ENCODE measurements at regions not wholly inside any gene's neighbourhood (a gene's known extent, or its start where the extent isn't known, plus 50 kb on each side); places are given as distances from the start of the nearest gene placed in this dataset.

GRCh38 chr2:145198555-145198954 lies 678.6 kb upstream of the ZEB2 start:
- Histone ChIP-seq H3K27ac (no peak overlapping the region), H3K27me3 (no peaks in the 10 kb centered on the region), H3K4me1 (peaks cover 0 to 5% (median 0%) of the 10 kb centered on the region in 3 donors), H3K4me3 (no peak overlapping the region), H3K9me3 (no peaks in the 10 kb centered on the region), H3K36me3 (no peaks in the 10 kb centered on the region)
- 78 to 79% methylated on average over 2 of the region's 2 CpGs for WGBS, 2 donors (ENCODE audit: low coverage in 1 of 2)
- TF ChIP-seq CTCF (IDR thresholded peaks at IDR 0.05) (no peak), POLR2AphosphoS5 (IDR thresholded peaks at IDR 0.05) (no peak), POLR2A (IDR thresholded peaks at IDR 0.05) (no peak), EP300 (IDR thresholded peaks at IDR 0.05) (no peak)
- ATAC-seq, result no peak

- Histone ChIP-seq H3K27ac (no peak overlapping the region), H3K36me3 (no peaks in the 10 kb centered on the region), H3K4me3 (no peak overlapping the region), H3K9me3 (no peaks in the 10 kb centered on the region), H3K4me1 (peaks cover 0 to 5% (median 0%) of the 10 kb centered on the region in 3 donors), H3K27me3 (no peaks in the 10 kb centered on the region)
- no peak for TF ChIP-seq POLR2AphosphoS5 (IDR thresholded peaks at IDR 0.05)
- no peak for TF ChIP-seq EP300 (IDR thresholded peaks at IDR 0.05)
- TF ChIP-seq CTCF (IDR thresholded peaks at IDR 0.05), result no peak
- TF ChIP-seq POLR2A (IDR thresholded peaks at IDR 0.05), result no peak
- 95 to 100% methylated on average over 3 of the region's 3 CpGs for WGBS, 2 donors (ENCODE audit: low coverage in 1 of 2)
- ATAC-seq, result no peak
Measured at GRCh38 chr2:145197944-145198343, 678.0 kb upstream of the ZEB2 start.

- H3K36me3 ChIP-seq, result no peaks in the 10 kb centered on the region
- 49 to 54% methylated on average over 2 of the region's 2 CpGs for WGBS, 2 donors (ENCODE audit: low coverage in 1 of 2)
- no peak for ATAC-seq
- H3K9me3 ChIP-seq, result no peaks in the 10 kb centered on the region
- TF ChIP-seq EP300 (IDR thresholded peaks at IDR 0.05) (no peak), POLR2AphosphoS5 (IDR thresholded peaks at IDR 0.05) (no peak), POLR2A (IDR thresholded peaks at IDR 0.05) (no peak), CTCF (IDR thresholded peaks at IDR 0.05) (no peak)
- no peak overlapping the region for H3K4me3 ChIP-seq
- H3K27ac ChIP-seq, result no peak overlapping the region
- H3K4me1 ChIP-seq, result peaks cover 0 to 5% (median 0%) of the 10 kb centered on the region in 3 donors
- H3K27me3 ChIP-seq, result no peaks in the 10 kb centered on the region
Measured at GRCh38 chr2:145194673-145195072, 674.8 kb upstream of the ZEB2 start.

GRCh38 chr2:145190031-145190703 lies 670.2 kb upstream of the ZEB2 start:
- Histone ChIP-seq H3K4me3 (no peak overlapping the region), H3K27ac (no peak overlapping the region), H3K27me3 (no peaks in the 10 kb centered on the region), H3K9me3 (no peaks in the 10 kb centered on the region), H3K4me1 (no peaks in the 10 kb centered on the region), H3K36me3 (no peaks in the 10 kb centered on the region)
- WGBS, 2 donors (ENCODE audit: low coverage in 1 of 2), result 87 to 90% methylated on average over 7 of the region's 7 CpGs
- TF ChIP-seq POLR2AphosphoS5 (IDR thresholded peaks at IDR 0.05), result no peak
- TF ChIP-seq CTCF (IDR thresholded peaks at IDR 0.05), result no peak
- TF ChIP-seq POLR2A (IDR thresholded peaks at IDR 0.05), result no peak
- TF ChIP-seq EP300 (IDR thresholded peaks at IDR 0.05), result no peak
- no peak for ATAC-seq

- peak; percentile 50 for ATAC-seq
- Histone ChIP-seq H3K9me3 (no peaks in the 10 kb centered on the region), H3K4me3 (no peak overlapping the region), H3K36me3 (no peaks in the 10 kb centered on the region), H3K27ac (peak overlapping the region in 1 of 4 donors; percentile 26), H3K4me1 (no peaks in the 10 kb centered on the region), H3K27me3 (no peaks in the 10 kb centered on the region)
- 38 to 42% methylated on average over 3 to 4 of the region's 4 CpGs for WGBS, 2 donors (ENCODE audit: low coverage in 1 of 2)
- TF ChIP-seq EP300 (IDR thresholded peaks at IDR 0.05), result no peak
- TF ChIP-seq CTCF (IDR thresholded peaks at IDR 0.05), result peak in 2 of 4 experiments; percentile 28 to 37
Measured at GRCh38 chr2:145186303-145186702, 666.4 kb upstream of the ZEB2 start.
